ENCODE measurements at regions not wholly inside any gene's neighbourhood (a gene's known extent, or its start where the extent isn't known, plus 50 kb on each side); places are given as distances from the start of the nearest gene placed in this dataset.

DNA sequence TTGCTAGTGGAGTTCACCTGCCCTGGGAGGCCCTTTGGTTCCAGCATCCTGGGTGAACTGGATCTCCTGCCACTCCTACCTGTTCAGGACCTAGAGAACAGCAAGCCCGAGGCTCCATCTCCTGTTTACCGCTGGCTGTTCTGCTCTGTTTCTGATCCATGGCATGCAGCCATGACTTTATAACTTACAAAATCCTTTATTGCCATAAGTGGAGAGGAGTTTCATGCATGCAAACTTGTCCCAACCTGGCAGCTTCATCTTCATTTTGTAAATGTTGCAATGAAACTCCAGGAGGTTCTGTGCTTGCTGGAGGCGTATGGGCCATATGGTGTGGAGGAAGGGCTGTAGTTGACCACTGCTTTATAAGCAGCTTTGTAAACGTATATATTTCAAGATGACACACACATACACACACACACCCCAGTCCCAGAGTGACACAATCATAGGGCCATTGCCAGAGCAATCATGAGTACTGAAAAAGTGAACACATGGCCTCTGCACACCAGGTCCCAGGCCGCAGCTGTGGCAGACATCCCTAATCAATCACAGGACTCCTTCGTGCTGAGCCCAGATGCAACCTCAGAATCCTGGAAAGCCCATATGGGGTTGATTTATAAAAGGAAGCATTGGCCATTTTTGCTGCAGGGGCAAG is 69.0 kb downstream of the UBIAD1 start:
- TF ChIP-seq GATA2 (IDR thresholded peaks at IDR 0.05; ENCODE audit: low read depth, low read length) (no peak), GATA3 (IDR thresholded peaks at IDR 0.05; ENCODE audit: low read depth, low read length) (no peak)

Data from SH-SY5Y (cell line).